GM19395 (cell line): ENCODE measurements at regions not wholly inside any gene's neighbourhood (a gene's known extent, or its start where the extent isn't known, plus 50 kb on each side); places are given as distances from the start of the nearest gene placed in this dataset.
"Not testable (repeated sequence)": the region's sequence is repeated elsewhere in the genome, so short reads cannot be mapped to it uniquely, and the experiment has no call there.

Source experiments
- ATAC-seq: cut with Tn5 transposase; IDR thresholded peaks from one replicate; pipeline ENCODE4 v1.9.1; 2021; ENCODE audit warnings: mild to moderate bottlenecking, moderate library complexity; ENCODE audit not compliant: unreplicated experiment

DNA sequence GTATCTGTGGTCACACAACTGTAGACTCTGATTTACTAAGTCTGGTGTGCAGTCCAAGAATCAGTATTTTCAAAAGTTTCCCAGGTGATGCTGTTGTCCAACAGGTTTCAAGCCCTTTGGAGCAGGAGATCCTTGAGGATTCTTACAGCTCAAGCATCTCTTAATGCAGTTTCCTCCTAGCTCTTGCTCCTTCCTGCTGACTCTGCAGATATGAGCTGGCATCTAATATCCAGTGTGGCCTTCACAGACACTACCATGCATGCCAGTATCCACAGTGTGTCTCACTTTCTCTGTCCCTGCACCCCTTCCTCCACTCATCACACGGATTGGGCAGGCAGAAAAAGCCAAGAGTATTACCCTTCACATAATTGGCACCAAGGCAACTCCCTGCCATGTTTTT, 182.2 kb upstream of the TNC start:
- no peak for ATAC-seq

DNA sequence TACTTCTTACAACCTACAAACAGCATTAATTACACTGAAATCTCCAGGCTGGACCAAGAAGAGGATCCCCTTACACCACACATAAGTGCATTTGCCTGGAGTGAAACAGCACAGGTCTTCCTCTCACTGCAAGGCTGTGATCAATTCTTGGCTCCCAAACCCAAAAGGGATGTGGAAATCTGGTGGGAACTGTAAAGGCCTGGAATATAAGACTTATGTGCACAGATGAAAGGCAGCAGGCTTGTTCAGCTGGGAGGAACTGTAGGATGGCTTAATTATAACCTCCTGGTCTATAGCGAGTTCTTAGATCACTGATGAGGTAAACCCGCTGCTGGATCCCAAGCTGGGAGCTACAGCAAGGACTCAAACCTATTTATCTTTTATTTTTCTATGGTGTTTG, 182.9 kb upstream of the TNC start:
- no peak for ATAC-seq

DNA sequence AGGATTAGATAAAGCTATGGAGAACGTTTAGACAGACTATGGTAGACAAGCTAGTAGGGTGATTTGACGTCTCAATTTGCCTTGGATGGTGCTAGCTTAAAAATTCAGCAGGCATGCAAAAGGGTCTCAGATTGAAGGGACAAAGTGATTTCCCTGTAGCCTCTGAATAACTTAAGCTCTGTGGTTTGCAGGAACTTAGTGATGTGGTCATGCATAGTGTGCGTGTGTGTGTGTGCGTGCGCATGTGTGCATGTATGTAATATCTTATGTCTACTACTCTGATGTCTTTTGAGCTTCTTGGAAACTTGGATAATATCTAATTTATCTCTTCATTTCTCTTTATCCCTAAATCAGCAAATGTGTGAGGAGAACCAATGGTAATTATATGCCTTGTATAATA, 183.6 kb upstream of the TNC start:
- ATAC-seq, result no peak

DNA sequence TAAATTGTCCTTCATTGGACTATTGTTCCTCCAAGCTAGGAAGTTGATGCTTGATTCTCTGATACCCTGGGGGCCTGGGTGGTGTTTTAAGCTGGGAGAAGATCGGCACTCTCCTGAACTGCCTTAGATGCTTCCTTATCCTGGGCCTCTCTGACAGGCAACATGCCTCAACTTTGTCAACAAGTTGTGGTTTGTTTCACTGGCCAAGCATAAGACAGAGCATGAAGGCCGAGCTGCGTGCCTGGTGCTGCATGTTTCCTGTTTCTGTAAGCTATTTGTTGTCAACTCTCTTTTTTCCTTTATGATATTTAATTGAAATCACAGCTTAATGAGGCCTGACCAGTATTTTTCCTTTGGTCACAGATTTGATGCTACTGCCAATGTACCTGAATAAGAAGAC, 187.6 kb upstream of the TNC start:
- ATAC-seq, result no peak

DNA sequence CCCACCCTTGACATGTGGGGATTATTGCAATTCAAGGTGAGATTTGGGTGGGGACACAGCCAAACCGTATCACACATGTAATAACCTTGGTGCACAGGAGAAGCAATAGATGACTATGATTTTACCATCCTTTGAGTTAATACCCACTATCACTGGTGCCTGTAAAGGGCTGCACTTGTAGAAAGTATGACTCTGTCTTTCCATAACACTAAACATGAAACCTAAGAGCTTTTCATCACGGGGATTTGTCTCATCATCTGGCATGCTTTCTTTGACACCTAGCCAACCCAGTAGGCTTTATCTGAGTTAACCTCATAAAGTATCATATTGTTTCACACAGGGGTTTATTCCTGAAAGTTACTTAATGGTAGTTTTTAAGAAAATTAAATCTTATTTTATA, 188.9 kb upstream of the TNC start:
- no peak for ATAC-seq

DNA sequence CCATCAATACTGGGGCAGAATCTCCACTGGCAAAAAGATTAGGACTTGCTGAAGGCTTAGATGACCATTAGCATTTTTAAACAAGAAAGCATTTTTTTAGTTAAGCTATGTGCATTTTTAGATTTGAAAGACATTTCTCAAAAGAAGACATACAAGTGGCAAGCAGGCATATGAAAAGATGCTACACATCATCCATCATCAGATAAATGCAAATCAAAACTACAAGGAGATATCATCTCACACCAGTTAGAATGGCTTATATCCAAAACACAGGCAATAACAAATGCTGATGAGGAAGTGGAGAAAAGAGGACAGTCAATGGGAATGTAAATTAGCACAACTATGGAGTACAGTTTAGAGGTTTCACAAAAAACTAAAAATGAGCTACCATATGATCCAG, 195.6 kb upstream of the TNC start:
- ATAC-seq, result no peak

DNA sequence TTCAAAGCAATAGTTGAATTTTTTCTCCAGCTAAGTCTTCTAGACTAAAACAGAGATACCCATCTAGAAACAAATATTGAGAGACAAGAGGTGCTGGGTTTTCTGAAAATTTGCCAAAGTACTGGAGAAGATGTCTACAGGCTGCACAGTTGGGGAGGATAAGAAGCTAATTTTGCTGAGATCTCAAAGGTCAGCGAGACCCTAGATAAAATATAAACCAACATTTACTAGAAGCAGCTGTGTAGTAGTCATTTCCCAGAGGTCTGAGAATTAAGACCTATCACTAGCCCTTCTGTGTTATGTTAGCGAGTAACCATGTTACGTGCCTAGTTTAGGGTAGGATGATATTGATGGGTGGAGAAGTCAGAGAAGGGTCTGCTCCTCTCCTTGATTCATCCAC, 208.5 kb upstream of the TNC start:
- ATAC-seq, result no peak

DNA sequence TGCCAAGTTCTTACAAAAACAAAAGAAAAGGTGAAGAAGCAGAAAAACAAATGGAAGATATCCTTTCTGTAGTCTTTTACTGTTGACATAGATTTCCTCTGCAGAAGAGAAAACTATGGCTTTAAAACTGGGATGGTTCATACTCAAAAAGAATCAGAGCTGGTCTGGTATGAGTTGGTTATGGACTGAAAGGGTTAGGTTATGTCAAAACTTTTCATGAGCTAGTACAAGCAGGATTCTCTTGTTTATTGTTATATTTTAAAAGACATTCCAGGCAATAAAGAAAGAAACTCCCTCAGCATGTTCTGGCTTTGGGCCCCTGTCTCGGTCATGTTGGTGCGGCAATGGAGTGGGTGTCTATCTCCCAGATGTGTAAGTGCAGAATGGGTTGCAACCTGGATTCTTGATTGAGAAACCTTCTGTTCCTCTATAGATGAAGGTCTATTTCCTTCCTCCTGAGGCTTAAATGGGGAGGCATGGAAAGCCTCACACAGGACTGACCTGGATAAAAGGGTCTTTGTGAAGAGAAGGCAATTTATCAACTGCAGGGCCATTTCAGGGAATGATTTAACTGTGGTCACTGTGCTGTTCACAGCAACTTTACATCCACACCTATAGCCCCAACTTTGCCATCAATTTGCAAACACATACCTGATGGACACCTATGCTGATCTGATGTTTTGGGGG, 209.6 kb upstream of the TNC start:
- no peak for ATAC-seq

DNA sequence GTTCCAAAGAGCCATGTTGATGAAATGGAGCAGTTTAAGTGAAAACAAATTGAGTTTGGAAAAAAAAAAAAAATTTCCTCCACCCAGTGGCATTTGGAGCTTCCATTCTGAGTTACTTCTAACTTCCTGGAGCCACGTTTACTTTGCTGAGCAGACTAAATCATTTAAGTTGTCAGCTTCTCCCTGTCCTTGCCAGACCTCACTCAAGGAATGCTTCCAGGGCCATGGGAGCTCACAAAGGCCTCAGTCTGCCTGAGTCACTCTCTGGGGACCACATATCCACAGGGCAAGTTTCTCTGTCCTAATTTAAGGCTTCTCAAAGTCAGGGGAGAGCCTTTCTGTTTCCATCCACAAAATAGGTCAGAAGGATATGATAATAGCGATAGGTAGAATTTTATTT, 210.3 kb upstream of the TNC start:
- no peak for ATAC-seq

DNA sequence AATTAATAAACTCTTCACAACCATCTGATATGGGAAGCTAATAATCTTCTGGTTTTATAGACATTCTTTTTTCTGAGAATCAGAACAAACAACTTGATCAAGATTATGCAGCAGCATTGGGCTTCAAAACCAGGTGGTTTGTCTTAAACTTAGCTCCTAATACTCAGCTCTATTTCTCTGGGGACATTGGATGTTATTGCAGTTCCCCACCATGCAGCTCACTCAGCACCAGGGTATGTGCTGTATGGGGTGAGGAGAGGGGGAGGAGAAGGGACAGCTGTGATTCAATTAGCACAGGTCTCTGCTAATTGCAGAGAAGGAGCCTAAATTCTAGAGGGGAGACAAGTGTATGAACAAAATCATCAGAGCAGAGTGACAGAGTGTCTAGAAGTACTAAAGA, 210.7 kb upstream of the TNC start:
- ATAC-seq, result no peak

DNA sequence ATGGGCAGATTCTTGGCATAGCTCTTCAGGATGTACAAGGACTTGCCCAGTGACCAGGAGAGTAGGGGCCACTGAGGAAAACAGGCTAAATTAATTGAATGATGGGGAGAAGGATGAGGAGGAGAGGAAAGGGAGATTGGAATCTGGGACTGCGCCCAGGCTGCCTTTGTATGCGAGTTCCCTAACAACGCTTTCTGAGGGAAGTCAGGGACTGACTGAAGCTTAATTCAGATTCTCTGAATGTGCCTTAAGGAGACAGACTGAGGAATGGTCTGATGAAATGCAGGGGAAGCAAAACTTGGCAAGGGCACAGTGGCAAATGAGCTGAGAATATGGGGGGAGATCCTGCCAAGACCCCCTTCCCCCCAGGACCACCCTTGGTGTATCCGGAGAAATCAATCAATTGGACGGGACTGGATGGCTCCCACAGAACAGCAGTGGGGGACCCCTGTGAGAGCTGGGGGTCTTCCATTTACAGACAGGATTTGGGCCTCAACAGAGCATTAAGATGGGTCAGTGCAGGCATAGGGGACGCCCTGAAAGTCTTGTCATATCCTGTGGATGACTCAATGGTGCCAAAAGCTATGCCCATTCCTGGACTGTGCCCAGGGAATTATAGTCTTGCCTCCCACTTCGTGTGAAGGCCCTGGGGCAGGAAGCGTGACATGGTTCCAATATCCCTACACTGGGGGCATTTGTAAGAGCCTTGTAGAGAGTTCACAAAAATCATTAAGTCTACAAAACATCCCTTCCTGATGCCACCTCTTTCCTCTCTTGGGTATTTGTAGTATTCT, 215.5 kb upstream of the TNC start:
- no peak for ATAC-seq

DNA sequence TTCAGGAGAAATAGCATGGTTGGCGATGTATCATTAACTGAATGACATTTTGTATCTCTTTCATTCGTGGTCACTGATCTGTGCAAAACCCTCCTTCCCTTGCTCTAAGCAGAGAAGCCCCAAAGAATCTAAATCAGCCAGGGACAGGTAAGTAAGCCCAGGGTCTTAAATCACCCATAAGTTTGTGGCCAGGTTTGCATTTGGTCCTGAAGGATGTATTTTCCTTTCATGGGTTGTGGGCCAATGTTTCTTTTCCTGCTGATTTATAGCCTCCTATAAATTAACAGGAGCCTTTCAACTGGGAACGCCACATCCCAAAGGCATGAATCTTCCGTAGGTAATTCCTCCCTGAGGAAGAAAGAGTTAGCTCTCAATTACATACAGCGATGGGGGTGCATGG, 217.5 kb upstream of the TNC start:
- ATAC-seq, result no peak

DNA sequence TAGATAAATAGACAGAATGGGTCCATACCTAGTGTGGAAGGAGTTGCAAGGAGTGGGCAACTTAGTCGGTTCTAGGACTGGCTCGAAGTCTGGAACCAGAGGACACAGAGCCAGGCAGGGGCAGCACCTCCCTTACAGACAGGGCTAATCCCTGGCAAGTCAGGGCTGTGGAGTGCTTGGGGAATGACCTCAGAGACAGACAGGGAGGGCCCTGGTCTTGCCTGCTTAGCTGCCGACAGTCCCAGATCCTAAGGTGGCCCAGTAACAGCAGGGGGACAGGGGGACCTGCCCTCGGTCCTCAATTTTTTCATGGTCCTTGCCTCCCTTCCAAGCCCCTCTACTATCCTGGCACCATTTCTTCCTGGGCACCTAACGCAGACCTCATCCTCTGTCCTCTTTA, 222.4 kb upstream of the TNC start:
- no peak for ATAC-seq

DNA sequence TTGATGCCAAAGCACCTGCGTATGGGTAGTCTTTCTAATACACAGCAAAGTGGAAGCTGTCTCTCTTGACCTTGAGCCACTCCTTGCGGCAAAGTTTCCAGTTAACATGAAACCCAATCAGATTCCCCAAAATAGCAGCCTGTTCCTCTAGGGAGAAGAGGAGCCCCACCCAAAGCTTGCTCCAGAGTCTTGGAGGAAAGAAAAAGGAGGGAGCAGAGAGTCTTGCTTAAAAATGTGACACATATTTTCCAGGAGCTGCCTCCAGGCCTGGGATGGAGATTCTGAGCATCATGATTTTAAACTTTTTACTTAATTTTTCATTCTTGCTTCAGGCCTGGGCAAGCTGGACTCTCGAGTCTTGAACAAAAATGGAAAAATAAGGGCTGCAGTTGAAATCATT, 223.5 kb upstream of the TNC start:
- ATAC-seq, result no peak

DNA sequence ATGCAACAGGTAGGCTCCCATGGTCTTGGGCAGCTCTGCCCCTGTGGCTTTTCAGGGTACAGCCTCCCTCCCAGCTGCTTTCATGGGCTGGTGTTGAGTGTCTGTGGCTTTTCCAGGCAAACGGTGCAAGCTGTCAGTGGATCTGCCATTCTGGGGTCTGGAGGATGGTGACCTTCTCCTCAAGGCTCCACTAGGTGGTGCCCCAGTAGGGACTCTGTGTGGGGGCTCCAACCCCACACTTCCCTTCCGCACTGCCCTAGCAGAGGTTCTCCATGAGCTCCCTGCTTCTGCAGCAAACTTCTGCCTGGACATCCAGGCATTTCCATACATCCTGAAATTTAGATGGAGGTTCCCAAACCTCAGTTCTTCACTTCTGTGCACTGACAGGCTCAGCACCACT, 229.8 kb upstream of the TNC start:
- ATAC-seq, result not testable (repeated sequence)

DNA sequence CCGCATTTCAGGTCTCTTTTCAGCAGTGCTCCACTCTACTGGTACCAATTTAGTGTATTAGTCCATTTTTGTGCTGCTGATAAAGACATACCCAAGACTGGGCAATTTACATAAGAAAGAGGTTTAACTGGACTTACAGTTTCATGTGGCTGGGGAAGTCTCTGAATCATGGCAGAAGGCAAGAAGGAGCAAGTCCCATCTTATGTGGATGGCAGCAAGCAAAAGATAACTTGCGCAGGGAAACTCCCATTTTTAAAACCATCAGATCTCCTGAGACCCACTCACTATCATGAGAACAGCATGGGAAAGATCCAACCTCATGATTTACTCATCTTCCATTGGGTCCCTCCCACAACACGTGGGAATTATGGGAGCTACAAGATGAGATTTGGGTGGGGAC, 231.0 kb upstream of the TNC start:
- ATAC-seq, result not testable (repeated sequence)

DNA sequence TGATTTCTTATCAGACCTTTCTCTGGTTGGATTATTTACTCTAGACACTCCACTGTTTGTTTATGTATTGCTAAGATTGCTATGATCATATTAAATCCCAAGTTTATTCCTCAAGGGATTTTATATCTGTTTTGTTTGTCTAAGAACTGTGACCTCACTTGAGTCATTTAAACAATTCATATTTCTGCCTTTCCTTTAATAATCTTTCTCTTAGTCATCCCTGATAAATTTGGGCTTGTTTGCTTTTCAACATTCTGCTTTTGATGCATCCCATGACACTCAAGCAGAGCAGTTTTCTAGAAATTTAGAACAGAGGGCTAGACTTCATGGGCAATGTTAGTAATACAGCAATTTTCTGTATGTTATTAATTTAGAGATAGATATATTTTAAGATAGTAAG, 231.6 kb upstream of the TNC start:
- ATAC-seq, result no peak

DNA sequence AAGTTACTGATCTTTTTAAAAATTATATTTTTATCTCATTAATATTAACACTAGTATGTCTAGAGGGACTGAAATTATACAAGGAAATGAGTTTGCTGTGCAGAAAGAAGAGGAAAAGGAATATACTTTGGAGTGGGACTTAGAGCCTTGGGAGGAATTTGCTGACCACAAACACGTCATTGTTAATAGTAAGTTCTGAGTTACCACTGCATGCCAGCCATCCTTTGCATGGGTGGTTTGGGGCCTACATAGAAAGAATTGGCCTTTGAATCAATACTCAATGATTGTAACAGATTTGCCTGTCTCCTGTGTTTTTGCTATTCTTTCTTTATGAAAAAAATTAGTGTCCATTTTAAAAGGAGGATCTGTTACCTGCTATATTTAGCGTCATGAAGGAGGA, 232.6 kb upstream of the TNC start:
- ATAC-seq, result no peak

DNA sequence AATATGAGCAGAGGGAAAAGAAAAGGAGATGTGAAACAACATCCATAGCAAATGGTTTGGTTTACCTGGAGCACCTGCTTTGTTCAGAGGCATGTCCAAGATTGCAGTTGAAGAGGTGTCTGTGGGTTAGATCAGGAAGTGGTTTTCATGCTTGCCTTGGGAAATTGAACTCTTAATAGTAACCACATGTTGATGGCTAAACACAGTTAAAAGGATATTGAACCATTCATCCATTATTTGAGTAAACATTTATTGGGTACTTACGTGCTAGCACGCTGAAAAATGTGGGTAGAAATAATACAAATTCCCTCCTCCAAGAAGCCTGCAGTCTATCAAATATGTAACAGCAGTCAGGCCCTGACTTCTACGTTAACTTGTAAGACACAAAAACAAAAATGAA, 235.7 kb upstream of the TNC start:
- ATAC-seq, result no peak

DNA sequence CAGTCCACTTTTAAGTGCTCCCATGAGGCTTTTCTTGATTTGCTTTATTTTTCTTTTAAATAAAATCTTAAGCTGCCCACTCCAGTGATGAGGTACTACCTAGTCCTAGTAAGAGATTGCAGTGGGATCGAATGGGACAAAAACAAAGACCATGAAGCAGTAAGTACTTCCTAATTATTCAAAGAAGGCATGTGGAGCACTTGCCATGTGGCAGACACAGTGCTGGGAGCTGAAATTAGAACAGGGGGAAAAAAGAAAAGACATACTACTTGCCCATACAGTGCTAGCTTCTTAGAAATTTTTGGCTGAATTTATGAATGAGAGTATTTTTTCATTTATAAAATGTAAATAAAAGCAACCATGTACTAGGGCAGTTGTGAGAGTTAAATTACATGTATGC, 239.9 kb upstream of the TNC start:
- ATAC-seq, result no peak

DNA sequence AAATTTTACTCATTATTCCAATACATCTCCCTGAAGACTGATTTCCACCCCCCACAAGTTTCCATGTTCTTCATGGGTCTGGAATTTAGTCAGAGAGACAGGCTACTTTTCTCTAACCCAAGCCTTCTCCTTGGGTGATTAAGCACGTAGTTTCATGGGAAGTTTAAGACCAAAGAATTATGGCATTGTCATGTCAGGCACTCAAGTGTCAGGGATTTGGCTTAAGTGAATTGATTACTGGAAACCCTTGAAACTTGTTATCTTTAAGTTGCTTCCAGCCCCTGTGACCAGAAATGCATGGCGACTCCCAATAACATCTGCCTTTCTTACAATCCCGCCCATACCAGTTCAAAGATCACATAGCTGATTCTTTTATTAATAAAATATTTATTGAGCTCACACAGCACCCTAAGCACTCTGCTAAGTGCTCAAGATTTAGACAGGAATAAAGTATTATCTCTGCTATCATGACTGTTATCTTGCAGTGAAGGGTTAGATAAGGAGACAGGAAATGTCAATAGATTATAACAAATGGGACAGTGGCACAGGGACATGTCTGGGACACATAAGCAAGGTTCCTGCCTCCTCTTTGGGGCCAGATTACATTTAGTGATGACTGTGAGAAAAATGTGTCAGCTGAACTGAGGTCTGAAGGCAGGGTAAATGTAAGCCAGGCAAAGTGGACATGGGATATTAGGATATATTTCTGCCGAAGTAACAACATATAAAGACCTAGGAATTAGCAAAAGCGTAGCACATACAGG, 241.2 kb upstream of the TNC start:
- no peak for ATAC-seq

DNA sequence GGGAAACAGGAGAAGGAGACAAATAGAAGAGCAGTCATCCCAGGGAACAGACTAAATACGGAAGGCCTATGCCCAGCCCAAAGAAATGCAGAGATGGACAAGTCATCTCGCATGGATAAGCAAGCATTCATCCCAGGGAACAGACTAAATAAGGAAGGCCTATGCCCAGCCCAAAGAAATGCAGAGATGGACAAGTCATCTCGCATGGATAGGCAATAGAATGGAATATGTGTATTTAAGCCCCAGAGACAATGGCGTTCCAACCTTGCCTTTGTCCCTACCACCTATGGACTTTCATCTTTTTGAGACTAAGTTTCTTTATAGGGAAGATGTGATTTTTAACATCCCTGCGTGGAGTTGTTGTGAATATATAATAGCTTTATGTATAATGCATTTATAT, 242.2 kb upstream of the TNC start:
- no peak for ATAC-seq
